Prostate gland (tissue), 2 donors: ENCODE measurements at regions not wholly inside any gene's neighbourhood (a gene's known extent, or its start where the extent isn't known, plus 50 kb on each side); places are given as distances from the start of the nearest gene placed in this dataset.

Source experiments
- CTCF ChIP-seq, 4 experiments: fragments of 200-600 bp in 2 of 4; fragments of 450-650 bp in 2 of 4; sonication (generic) in 2 of 4; IDR thresholded peaks; 1 replicate in 3 of 4; 2 replicates in 1 of 4; pipeline ENCODE4 v1.5.1; 2016 to 2019; ENCODE audit warnings: antibody characterized with exemption in 4 of 4, mild to moderate bottlenecking in 2 of 4, moderate library complexity in 2 of 4
- POLR2A ChIP-seq: fragments of 450-650 bp; IDR thresholded peaks from one replicate; pipeline ENCODE4 v1.6.1; 2016; ENCODE audit warnings: antibody characterized with exemption, mild to moderate bottlenecking
- POLR2AphosphoS5 ChIP-seq: sonication (generic); formaldehyde crosslinking; IDR thresholded peaks from one replicate; pipeline ENCODE4 v1.6.1; 2017; ENCODE audit warnings: antibody characterized with exemption

- TF ChIP-seq POLR2A (no peak), CTCF (IDR thresholded peaks at IDR 0.05) (no peak), POLR2AphosphoS5 (no peak)
These were observed 301.4 kb downstream of the AHR start for GRCh38 chr7:17599733-17600339.
